Kidney epithelial cell (primary cell): ENCODE measurements at regions not wholly inside any gene's neighbourhood (a gene's known extent, or its start where the extent isn't known, plus 50 kb on each side); places are given as distances from the start of the nearest gene placed in this dataset.

ENCODE experiments used
- DNase-seq: peaks from one replicate; pipeline ENCODE4 v3.0.0-alpha.2; 2010; ENCODE audit warnings: low read depth
- H3K27me3 ChIP-seq: 2 replicates; pipeline ENCODE4 v1.6.0; 2011; ENCODE audit warnings: low read length; ENCODE audit not compliant: control insufficient read depth, insufficient read depth
- H3K36me3 ChIP-seq: 2 replicates; pipeline ENCODE4 v1.5.1; 2011; ENCODE audit warnings: low read length; ENCODE audit not compliant: control insufficient read depth, insufficient read depth
- H3K4me3 ChIP-seq: 2 replicates; pipeline ENCODE4 v1.5.1; 2011; ENCODE audit warnings: low read depth, mild to moderate bottlenecking, control low read depth, low read length
- CTCF ChIP-seq: IDR thresholded peaks from 2 replicates; pipeline ENCODE4 v1.5.1; 2011; ENCODE audit warnings: mild to moderate bottlenecking, moderate library complexity, low read length, control low read depth, inconsistent platforms; ENCODE audit not compliant: insufficient read depth, poor library complexity, severe bottlenecking

GRCh38 chr5:27619982-27620381 lies 581.6 kb upstream of the CDH9 start:
- H3K36me3 ChIP-seq, result no peaks in the 10 kb centered on the region
- no peaks in the 10 kb centered on the region for H3K27me3 ChIP-seq
- no peak for DNase-seq
- no peak overlapping the region for H3K4me3 ChIP-seq
- TF ChIP-seq CTCF, result no peak

- no peak for DNase-seq
- H3K4me3 ChIP-seq, result no peak overlapping the region
- TF ChIP-seq CTCF, result no peak
- H3K36me3 ChIP-seq, result no peaks in the 10 kb centered on the region
- H3K27me3 ChIP-seq, result no peaks in the 10 kb centered on the region
Observed at GRCh38 chr5:27612161-27612560, 573.8 kb upstream of the CDH9 start.

- DNase-seq, result no peak
- TF ChIP-seq CTCF, result no peak
- Histone ChIP-seq H3K4me3 (no peak overlapping the region), H3K36me3 (no peaks in the 10 kb centered on the region), H3K27me3 (no peaks in the 10 kb centered on the region)
Observed at GRCh38 chr5:27608992-27609391, 570.6 kb upstream of the CDH9 start.

- Histone ChIP-seq H3K4me3 (no peak overlapping the region), H3K27me3 (no peaks in the 10 kb centered on the region), H3K36me3 (no peaks in the 10 kb centered on the region)
- peak; percentile 16 for DNase-seq
- no peak for TF ChIP-seq CTCF
Observed at GRCh38 chr5:27598576-27598975, 560.2 kb upstream of the CDH9 start.

- DNase-seq, result no peak
- Histone ChIP-seq H3K36me3 (no peaks in the 10 kb centered on the region), H3K4me3 (no peak overlapping the region), H3K27me3 (no peaks in the 10 kb centered on the region)
- no peak for TF ChIP-seq CTCF
Observed at GRCh38 chr5:27594141-27594540, 555.8 kb upstream of the CDH9 start.

GRCh38 chr5:27592231-27592630 lies 553.8 kb upstream of the CDH9 start:
- TF ChIP-seq CTCF, result no peak
- H3K4me3 ChIP-seq, result no peak overlapping the region
- DNase-seq, result peak; percentile 84
- H3K27me3 ChIP-seq, result no peaks in the 10 kb centered on the region
- H3K36me3 ChIP-seq, result no peaks in the 10 kb centered on the region
